Endothelial cell (in vitro differentiated cells): ENCODE measurements at regions not wholly inside any gene's neighbourhood (a gene's known extent, or its start where the extent isn't known, plus 50 kb on each side); places are given as distances from the start of the nearest gene placed in this dataset.

Experiments used
- DNase-seq: peaks from one replicate; pipeline ENCODE4 v3.0.0; 2021; ENCODE audit warnings: low spot score
- H3K27ac Mint-ChIP-seq: one replicate; pipeline ENCODE4 v1.8.0; 2021; ENCODE audit warnings: mixed read lengths, inconsistent platforms; ENCODE audit not compliant: unreplicated experiment
- H3K27me3 Mint-ChIP-seq: one replicate; pipeline ENCODE4 v1.8.0; 2021; ENCODE audit warnings: mild to moderate bottlenecking, moderate library complexity, mixed read lengths, inconsistent platforms; ENCODE audit not compliant: unreplicated experiment
- H3K36me3 Mint-ChIP-seq: one replicate; pipeline ENCODE4 v1.8.0; 2021; ENCODE audit warnings: mild to moderate bottlenecking, low read depth, mixed read lengths, inconsistent platforms; ENCODE audit not compliant: unreplicated experiment
- H3K4me1 Mint-ChIP-seq: one replicate; pipeline ENCODE4 v1.8.0; 2021; ENCODE audit warnings: mild to moderate bottlenecking, mixed read lengths, inconsistent platforms; ENCODE audit not compliant: unreplicated experiment
- H3K4me3 Mint-ChIP-seq: one replicate; pipeline ENCODE4 v1.8.0; 2021; ENCODE audit warnings: mild to moderate bottlenecking, mixed read lengths, inconsistent platforms; ENCODE audit not compliant: unreplicated experiment
- H3K9me3 Mint-ChIP-seq: one replicate; pipeline ENCODE4 v1.8.0; 2021; ENCODE audit warnings: mixed read lengths, inconsistent platforms; ENCODE audit not compliant: unreplicated experiment
- CTCF ChIP-seq: fragments of 200-600 bp; sonication (generic); IDR thresholded peaks from one replicate; pipeline ENCODE4 v1.5.0; 2021; ENCODE audit warnings: antibody characterized with exemption; ENCODE audit not compliant: unreplicated experiment

- no peak overlapping the region for H3K27ac Mint-ChIP-seq
- TF ChIP-seq CTCF: no peak
- H3K36me3 Mint-ChIP-seq: no peaks in the 10 kb centered on the region
- no peaks in the 10 kb centered on the region for H3K4me1 Mint-ChIP-seq
- H3K4me3 Mint-ChIP-seq: no peak overlapping the region
- H3K9me3 Mint-ChIP-seq: no peaks in the 10 kb centered on the region
- peaks cover 13% of the 10 kb centered on the region for H3K27me3 Mint-ChIP-seq
- no peak for DNase-seq
These were observed 506.8 kb downstream of the NPHP4 start for GRCh38 chr1:5485436-5485835.

- Mint-ChIP-seq H3K4me1 (no peaks in the 10 kb centered on the region), H3K36me3 (no peaks in the 10 kb centered on the region), H3K27me3 (peaks cover 13% of the 10 kb centered on the region), H3K27ac (no peak overlapping the region), H3K9me3 (no peaks in the 10 kb centered on the region), H3K4me3 (no peak overlapping the region)
- no peak for TF ChIP-seq CTCF
- DNase-seq: no peak
These were observed 507.6 kb downstream of the NPHP4 start for GRCh38 chr1:5484451-5485165.

GRCh38 chr1:5481889-5482288, 510.3 kb downstream of the NPHP4 start:
- no peak overlapping the region for H3K27ac Mint-ChIP-seq
- H3K4me3 Mint-ChIP-seq: no peak overlapping the region
- peak; percentile 28 for TF ChIP-seq CTCF
- H3K36me3 Mint-ChIP-seq: no peaks in the 10 kb centered on the region
- H3K9me3 Mint-ChIP-seq: no peaks in the 10 kb centered on the region
- H3K4me1 Mint-ChIP-seq: no peaks in the 10 kb centered on the region
- H3K27me3 Mint-ChIP-seq: peaks cover 13% of the 10 kb centered on the region
- DNase-seq: peak; percentile 46

GRCh38 chr1:5480906-5481305, 511.3 kb downstream of the NPHP4 start:
- no peak for DNase-seq
- no peak for TF ChIP-seq CTCF
- no peaks in the 10 kb centered on the region for H3K9me3 Mint-ChIP-seq
- no peak overlapping the region for H3K4me3 Mint-ChIP-seq
- H3K27me3 Mint-ChIP-seq: peaks cover 13% of the 10 kb centered on the region
- H3K4me1 Mint-ChIP-seq: no peaks in the 10 kb centered on the region
- no peak overlapping the region for H3K27ac Mint-ChIP-seq
- H3K36me3 Mint-ChIP-seq: no peaks in the 10 kb centered on the region

- no peak overlapping the region for H3K27ac Mint-ChIP-seq
- H3K4me1 Mint-ChIP-seq: no peaks in the 10 kb centered on the region
- no peaks in the 10 kb centered on the region for H3K36me3 Mint-ChIP-seq
- H3K4me3 Mint-ChIP-seq: no peak overlapping the region
- peaks cover 8% of the 10 kb centered on the region for H3K27me3 Mint-ChIP-seq
- H3K9me3 Mint-ChIP-seq: no peaks in the 10 kb centered on the region
- no peak for TF ChIP-seq CTCF
- DNase-seq: no peak
These were observed 512.2 kb downstream of the NPHP4 start for GRCh38 chr1:5479876-5480646.
